CD4-positive, alpha-beta T cell treated with Interleukin-15 for 1 hour (primary cell): ENCODE measurements at regions not wholly inside any gene's neighbourhood (a gene's known extent, or its start where the extent isn't known, plus 50 kb on each side); places are given as distances from the start of the nearest gene placed in this dataset.
"Not testable (repeated sequence)": the region's sequence is repeated elsewhere in the genome, so short reads cannot be mapped to it uniquely, and the experiment has no call there.

Experiments
- DNase-seq: peaks from one replicate; pipeline ENCODE4 v3.0.0-alpha.2; 2020

- DNase-seq: not testable (repeated sequence)
These were observed 70.8 kb downstream of the TBC1D26 start for GRCh38 chr17:15802917-15803316.

- not testable (repeated sequence) for DNase-seq
These were observed 74.7 kb downstream of the TBC1D26 start for GRCh38 chr17:15806825-15807224.

- DNase-seq: not testable (repeated sequence)
These were observed 81.3 kb downstream of the TBC1D26 start for GRCh38 chr17:15813388-15813787.

- DNase-seq: not testable (repeated sequence)
These were observed 81.9 kb downstream of the TBC1D26 start for GRCh38 chr17:15814003-15814402.

GRCh38 chr17:15817861-15818260 lies 85.8 kb downstream of the TBC1D26 start:
- DNase-seq: not testable (repeated sequence)

GRCh38 chr17:15822280-15822679 lies 90.2 kb downstream of the TBC1D26 start:
- not testable (repeated sequence) for DNase-seq

GRCh38 chr17:15828727-15829314 lies 96.7 kb downstream of the TBC1D26 start:
- DNase-seq: peak; percentile 65

GRCh38 chr17:15830221-15830620 lies 98.1 kb downstream of the TBC1D26 start:
- not testable (repeated sequence) for DNase-seq

- peak; percentile 41 for DNase-seq
These were observed 99.1 kb downstream of the TBC1D26 start for GRCh38 chr17:15831182-15831581.

- not testable (repeated sequence) for DNase-seq
These were observed 100.9 kb downstream of the TBC1D26 start for GRCh38 chr17:15832921-15833480.

- not testable (repeated sequence) for DNase-seq
These were observed 101.8 kb downstream of the TBC1D26 start for GRCh38 chr17:15833890-15834289.

GRCh38 chr17:15835481-15835880 lies 103.4 kb downstream of the TBC1D26 start:
- not testable (repeated sequence) for DNase-seq

GRCh38 chr17:15836249-15836982 lies 104.3 kb downstream of the TBC1D26 start:
- not testable (repeated sequence) for DNase-seq

GRCh38 chr17:15836991-15837390 lies 104.9 kb downstream of the TBC1D26 start:
- DNase-seq: not testable (repeated sequence)

- not testable (repeated sequence) for DNase-seq
These were observed 97.3 kb upstream of the ADORA2B start for GRCh38 chr17:15847447-15848229.

- peak; percentile 65 for DNase-seq
These were observed 95.9 kb upstream of the ADORA2B start for GRCh38 chr17:15849054-15849453.

GRCh38 chr17:15850071-15850470 lies 94.9 kb upstream of the ADORA2B start:
- not testable (repeated sequence) for DNase-seq

- DNase-seq: not testable (repeated sequence)
These were observed 94.2 kb upstream of the ADORA2B start for GRCh38 chr17:15850687-15851086.

- not testable (repeated sequence) for DNase-seq
These were observed 92.1 kb upstream of the ADORA2B start for GRCh38 chr17:15852863-15853262.

- DNase-seq: not testable (repeated sequence)
These were observed 88.7 kb upstream of the ADORA2B start for GRCh38 chr17:15856191-15856590.

- not testable (repeated sequence) for DNase-seq
These were observed 88.2 kb upstream of the ADORA2B start for GRCh38 chr17:15856745-15857144.

GRCh38 chr17:15858082-15858481 lies 86.8 kb upstream of the ADORA2B start:
- DNase-seq: not testable (repeated sequence)

GRCh38 chr17:15860774-15861173 lies 84.2 kb upstream of the ADORA2B start:
- DNase-seq: not testable (repeated sequence)
